ENCODE measurements at regions not wholly inside any gene's neighbourhood (a gene's known extent, or its start where the extent isn't known, plus 50 kb on each side); places are given as distances from the start of the nearest gene placed in this dataset.

GRCh38 chr2:228763379-228763981, 507.6 kb downstream of the PID1 start:
- no peak for TF ChIP-seq CTCF (IDR thresholded peaks at IDR 0.05)
- TF ChIP-seq POLR2A (IDR thresholded peaks at IDR 0.05; ENCODE audit: low read depth) = no peak
- TF ChIP-seq EP300 (IDR thresholded peaks at IDR 0.05) = no peak
- no peak for TF ChIP-seq POLR2AphosphoS5 (IDR thresholded peaks at IDR 0.05)
